GM19395 (cell line): ENCODE measurements at regions not wholly inside any gene's neighbourhood (a gene's known extent, or its start where the extent isn't known, plus 50 kb on each side); places are given as distances from the start of the nearest gene placed in this dataset.
"Not testable (repeated sequence)": the region's sequence is repeated elsewhere in the genome, so short reads cannot be mapped to it uniquely, and the experiment has no call there.

ENCODE experiments used
- ATAC-seq: cut with Tn5 transposase; IDR thresholded peaks from one replicate; pipeline ENCODE4 v1.9.1; 2021; ENCODE audit warnings: mild to moderate bottlenecking, moderate library complexity; ENCODE audit not compliant: unreplicated experiment

- not testable (repeated sequence) for ATAC-seq
These were observed 291.7 kb upstream of the ZNF322 start for GRCh38 chr6:26951211-26951610.

GRCh38 chr6:26956078-26956600 lies 291.4 kb upstream of the PRSS16 start:
- not testable (repeated sequence) for ATAC-seq

DNA sequence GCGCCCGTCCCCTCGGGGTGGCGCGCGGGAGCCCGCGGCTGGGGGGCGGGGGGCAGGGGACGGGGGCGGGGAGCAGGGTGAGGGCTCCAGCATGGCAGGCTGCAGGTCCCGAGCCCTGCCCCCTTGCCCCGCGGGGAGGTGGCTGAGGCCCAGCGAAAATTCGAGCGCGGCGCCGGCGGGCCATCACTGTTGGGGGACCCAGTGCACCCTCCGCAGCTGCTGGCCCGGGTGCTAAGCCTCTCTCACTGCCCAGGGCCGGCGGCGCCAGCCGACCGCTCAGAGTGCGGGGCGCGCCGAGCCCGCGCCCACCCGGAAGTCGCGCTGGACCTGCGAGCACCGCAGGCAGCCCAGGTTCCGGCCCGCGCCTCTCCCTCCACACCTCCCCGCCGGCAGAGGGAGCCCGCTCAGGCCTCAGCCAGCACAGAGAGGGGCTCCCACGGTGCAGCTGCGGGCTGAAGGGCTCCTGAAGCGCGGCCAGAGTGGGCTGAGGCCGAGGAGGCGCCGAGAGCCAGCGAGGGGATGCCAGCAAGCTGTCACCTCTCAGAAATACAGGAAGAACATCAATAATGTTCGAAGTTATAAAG lies 290.8 kb upstream of the PRSS16 start:
- not testable (repeated sequence) for ATAC-seq

- not testable (repeated sequence) for ATAC-seq
These were observed 289.9 kb upstream of the PRSS16 start for GRCh38 chr6:26957399-26958127.

DNA sequence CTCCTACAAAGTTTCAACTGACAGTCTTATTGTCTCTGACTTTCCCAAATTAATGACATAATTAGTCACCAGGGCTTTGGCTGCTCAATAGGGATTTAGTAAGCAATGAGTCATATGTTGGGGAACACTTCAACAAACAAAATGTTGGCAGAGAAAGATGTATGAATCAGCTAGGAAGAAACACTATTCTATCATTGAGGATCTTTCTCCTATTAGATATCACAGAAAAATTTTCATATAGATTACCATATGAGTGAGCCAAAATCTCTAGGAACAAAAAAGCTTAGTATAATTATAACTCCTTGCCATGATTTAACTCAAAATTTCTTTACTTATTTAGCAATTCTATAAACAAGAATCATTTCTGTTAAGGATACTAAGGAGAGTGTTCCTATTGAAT lies 286.3 kb upstream of the PRSS16 start:
- not testable (repeated sequence) for ATAC-seq

- no peak for ATAC-seq
These were observed 245.1 kb upstream of the PRSS16 start for GRCh38 chr6:27002447-27002846.

- ATAC-seq: no peak
These were observed 240.5 kb upstream of the PRSS16 start for GRCh38 chr6:27007020-27007419.

DNA sequence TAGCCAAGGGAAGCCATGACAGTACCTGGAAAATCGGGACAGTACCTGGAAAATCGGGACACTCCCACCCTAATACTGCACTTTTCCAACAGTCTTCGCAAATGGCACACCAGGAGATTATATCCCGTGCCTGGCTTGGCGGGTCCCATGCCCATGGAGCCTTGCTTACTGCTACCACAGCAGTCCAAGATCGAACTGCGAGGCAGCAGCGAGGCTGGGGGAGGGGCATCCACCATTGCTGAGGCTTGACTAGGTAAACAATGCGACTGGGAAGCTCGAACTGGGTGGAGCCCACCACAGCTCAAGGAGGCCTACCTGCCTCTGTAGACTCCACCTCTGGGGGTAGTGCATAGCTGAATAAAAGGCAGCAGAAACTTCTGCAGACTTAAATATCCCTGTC lies 238.9 kb upstream of the PRSS16 start:
- not testable (repeated sequence) for ATAC-seq

- not testable (repeated sequence) for ATAC-seq
These were observed 233.4 kb upstream of the PRSS16 start for GRCh38 chr6:27014053-27014452.

DNA sequence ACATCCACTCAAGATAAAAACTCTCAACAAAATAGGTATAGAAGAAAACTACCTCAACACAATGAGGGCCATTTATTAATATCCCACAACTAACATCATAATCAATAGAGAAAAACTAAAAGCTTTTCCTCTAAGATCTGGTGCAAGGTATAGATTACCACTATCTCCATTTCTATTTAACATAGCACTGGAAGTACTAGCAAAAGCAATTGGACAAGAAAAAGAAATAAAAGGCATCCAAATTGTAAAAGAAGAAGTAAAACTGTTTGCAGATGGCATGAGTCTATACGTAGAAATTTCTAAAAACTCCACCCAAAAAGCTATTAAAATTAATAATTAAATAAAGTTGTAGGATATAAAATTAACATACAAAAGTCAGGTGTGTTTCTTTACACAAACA lies 230.8 kb upstream of the PRSS16 start:
- ATAC-seq: no peak

DNA sequence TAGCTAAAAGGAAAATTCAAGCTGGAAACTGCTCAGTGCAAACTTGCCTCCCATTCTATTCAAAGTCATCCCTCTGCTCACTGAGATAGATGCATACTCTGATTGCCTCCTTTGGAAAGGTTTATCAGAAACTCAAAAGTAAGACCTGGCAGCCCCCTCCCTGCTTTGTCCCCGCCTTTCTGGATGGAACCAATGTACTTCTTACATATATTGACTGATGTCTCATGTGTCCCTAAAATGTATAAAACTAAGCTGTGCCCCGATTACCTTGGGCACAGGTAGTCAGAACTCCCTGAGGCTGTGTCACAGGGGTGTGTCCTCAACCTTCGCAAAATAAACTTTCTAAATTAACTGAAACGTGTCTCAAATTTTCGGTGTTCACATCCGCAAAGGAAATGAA lies 229.1 kb upstream of the PRSS16 start:
- not testable (repeated sequence) for ATAC-seq

GRCh38 chr6:27019651-27020552 lies 227.6 kb upstream of the PRSS16 start:
- ATAC-seq: peak; percentile 90

DNA sequence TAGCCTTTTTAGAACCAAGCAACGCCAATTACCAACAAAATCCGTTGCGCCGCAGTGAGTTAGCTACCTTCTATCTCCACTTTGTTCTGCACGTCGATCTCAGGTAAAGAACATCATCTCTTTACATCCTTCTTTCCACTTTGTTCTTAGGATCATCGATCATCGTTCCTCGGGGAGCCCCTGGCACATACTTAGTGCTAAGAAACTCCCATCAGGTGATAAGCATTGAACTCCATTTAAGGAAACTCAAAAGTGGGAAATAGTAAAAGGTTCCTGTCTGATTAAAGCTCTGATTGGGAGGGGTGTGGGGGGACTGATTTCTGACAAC lies 227.0 kb upstream of the PRSS16 start:
- no peak for ATAC-seq

- no peak for ATAC-seq
These were observed 223.8 kb upstream of the PRSS16 start for GRCh38 chr6:27023664-27024063.

DNA sequence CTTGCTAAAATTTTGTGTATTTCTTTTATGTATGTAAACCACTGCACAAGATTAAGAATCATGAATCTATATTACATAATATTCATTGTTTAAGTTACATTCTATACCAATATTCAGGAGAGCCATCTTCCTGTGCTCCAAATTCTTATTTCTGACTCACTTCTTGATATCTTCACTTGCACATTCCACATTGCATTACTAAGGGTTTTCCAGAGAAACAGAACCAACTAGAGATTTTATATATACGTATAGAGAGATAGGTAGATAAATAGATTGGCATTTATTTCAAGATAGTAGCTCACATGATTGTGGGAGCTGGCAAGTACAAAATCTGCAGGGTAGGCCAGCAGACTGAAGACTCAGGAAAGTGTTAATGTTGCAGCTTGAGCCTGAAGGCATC lies 222.2 kb upstream of the PRSS16 start:
- no peak for ATAC-seq

DNA sequence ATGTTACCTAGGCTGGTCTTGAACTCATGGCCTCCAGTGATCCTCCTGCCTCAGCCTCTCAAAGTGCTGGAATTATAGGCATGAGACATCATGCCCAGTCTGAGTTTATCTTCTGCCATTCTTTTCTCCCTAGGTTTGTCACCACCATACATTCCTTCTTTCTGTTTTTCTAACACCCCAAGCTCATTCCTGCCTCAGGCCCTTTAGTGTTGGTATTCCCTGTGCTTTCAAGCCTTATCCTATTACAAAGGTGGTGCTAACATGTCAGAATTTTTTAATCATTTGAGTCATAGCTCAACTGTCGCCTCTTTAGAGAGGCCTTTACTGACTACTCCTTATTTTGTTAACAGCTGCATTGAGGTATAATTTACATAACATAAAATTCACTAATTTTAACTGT lies 221.1 kb upstream of the PRSS16 start:
- ATAC-seq: no peak

- ATAC-seq: no peak
These were observed 216.2 kb upstream of the PRSS16 start for GRCh38 chr6:27031302-27031701.

DNA sequence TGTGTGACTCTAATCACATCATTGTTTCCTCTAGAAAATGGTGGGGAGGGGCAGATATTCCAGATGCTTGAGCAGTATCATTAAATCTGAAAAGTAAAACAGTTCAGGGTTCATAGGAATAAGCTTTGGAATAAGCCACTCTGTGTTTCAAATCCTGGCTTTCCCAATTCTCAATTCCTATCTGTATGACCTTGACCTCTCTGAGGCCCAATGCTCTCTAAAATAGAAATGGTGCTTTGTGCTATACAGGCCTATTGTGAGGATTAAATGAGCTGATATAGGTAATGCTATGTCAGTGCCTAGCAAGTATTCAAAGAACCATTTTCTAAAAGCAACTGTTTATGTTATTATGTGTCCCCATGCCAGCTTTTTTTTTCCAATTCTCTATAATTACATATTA lies 209.0 kb upstream of the PRSS16 start:
- ATAC-seq: no peak

DNA sequence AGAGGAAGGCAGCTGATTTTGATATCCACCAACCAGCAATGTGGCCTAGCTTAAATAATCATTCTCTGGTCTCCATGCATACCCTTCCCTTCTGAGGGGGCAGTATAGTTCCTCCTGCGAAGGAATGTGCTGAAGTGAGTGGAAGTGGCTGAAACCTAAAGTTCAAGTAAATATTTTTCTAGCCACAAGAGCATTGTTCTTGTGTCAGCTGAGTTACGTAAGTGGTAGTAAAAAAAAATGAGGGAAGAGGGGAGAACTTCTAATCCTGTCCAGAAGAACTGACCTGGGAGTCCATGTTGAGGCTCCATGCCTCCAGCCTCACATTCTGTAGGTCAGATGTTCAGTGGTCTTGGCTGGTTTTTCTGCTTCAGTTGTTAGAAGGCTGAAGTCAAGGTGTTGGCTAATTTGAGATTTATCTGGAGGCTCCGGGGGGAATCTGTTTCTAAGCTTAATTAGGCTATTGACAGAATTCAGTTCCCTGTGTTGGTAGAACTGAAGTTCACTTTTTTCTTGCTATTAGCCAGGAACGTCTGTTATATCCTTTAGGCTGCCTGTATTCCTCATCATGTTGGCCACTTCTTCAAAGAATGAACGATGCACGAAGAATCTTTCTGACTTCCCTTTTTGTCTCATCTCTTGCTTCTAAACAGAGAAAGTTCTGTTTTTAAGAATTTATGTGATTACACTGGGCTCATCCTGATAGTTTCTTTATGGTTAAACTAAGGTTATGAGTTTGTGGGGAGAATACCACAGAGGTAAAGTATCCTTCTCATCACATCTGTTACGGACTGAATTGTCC lies 207.1 kb upstream of the PRSS16 start:
- ATAC-seq: no peak

GRCh38 chr6:27043244-27043643 lies 204.3 kb upstream of the PRSS16 start:
- no peak for ATAC-seq

GRCh38 chr6:27045131-27045530 lies 202.4 kb upstream of the PRSS16 start:
- not testable (repeated sequence) for ATAC-seq
